ENCODE measurements at regions not wholly inside any gene's neighbourhood (a gene's known extent, or its start where the extent isn't known, plus 50 kb on each side); places are given as distances from the start of the nearest gene placed in this dataset.

DNA sequence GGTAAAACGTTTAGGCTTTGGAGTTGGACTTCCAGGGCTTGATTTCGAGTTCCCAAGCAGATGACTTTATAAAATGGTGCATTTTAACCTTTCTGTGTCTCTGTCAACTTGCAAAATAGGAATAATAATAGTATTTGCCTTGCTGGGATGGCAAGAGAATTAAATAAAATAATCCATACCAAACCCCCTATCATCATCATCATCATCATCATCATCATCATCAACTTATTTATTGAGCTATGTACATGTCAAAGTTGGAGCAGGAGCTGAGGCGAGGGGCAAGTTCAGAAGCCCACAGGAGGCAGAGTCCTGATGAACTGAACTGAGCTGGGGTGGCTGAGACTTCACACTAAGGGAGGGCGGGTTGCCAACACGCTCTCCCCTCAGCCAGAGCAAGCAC is 51.7 kb upstream of the KCNMA1 start:
- ATAC-seq (ENCODE audit: low read depth in 2 of 2) = no peak
- Histone ChIP-seq H3K36me3 (ENCODE audit: control insufficient read depth, insufficient read depth, low read length) (no peaks in the 10 kb centered on the region), H3K27ac (ENCODE audit: insufficient read depth, low read length, poor library complexity, severe bottlenecking) (no peak overlapping the region), H3K9me3 (ENCODE audit: control insufficient read depth in 2 of 2, low read length in 2 of 2) (no peaks in the 10 kb centered on the region), H3K4me3 (ENCODE audit: low read depth, low read length) (no peak overlapping the region), H3K4me1 (ENCODE audit: control insufficient read depth, insufficient read depth, low read length, poor library complexity, severe bottlenecking) (no peaks in the 10 kb centered on the region), H3K27me3 (ENCODE audit: control insufficient read depth, insufficient read depth, low read length) (peaks cover 5% of the 10 kb centered on the region)
- Mint-ChIP-seq H3K4me3 (no peak overlapping the region), H3K27me3 (no peaks in the 10 kb centered on the region), H3K9me3 (peaks cover 0 to 3% (median 0%) of the 10 kb centered on the region in 7 donors), H3K4me1 (no peaks in the 10 kb centered on the region), H3K27ac (no peak overlapping the region), H3K36me3 (no peaks in the 10 kb centered on the region)
- no peak for DNase-seq

DNA sequence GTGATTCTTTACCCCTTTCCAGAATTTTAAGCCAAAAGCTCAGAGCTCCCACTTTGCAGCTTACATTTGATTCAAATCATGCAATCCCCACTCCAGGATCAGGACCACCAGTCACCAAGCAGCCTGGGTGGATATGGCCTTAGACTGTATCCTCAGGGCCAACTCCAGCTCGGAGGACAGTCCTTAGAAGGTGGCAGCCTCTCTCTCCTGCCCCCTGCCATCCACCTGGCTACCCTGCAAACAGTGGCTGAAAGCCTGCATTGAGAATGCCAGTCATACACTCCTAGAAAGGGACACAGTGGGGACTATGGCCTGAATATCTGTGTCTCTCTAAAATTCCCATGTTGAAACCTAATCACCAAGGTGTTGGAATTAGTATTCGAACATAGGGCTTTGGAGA is 50.0 kb upstream of the KCNMA1 start:
- Histone ChIP-seq H3K27me3 (ENCODE audit: control insufficient read depth, insufficient read depth, low read length) (peaks cover 5% of the 10 kb centered on the region), H3K27ac (ENCODE audit: insufficient read depth, low read length, poor library complexity, severe bottlenecking) (no peak overlapping the region), H3K36me3 (ENCODE audit: control insufficient read depth, insufficient read depth, low read length) (no peaks in the 10 kb centered on the region), H3K9me3 (ENCODE audit: control insufficient read depth in 2 of 2, low read length in 2 of 2) (no peaks in the 10 kb centered on the region), H3K4me1 (ENCODE audit: control insufficient read depth, insufficient read depth, low read length, poor library complexity, severe bottlenecking) (no peaks in the 10 kb centered on the region), H3K4me3 (ENCODE audit: low read depth, low read length) (no peak overlapping the region)
- H3K4me3 Mint-ChIP-seq = no peak overlapping the region
- no peaks in the 10 kb centered on the region for H3K27me3 Mint-ChIP-seq
- DNase-seq = no peak
- H3K9me3 Mint-ChIP-seq = peaks cover 0 to 1% (median 0%) of the 10 kb centered on the region in 7 donors
- no peaks in the 10 kb centered on the region for H3K4me1 Mint-ChIP-seq
- H3K36me3 Mint-ChIP-seq = no peaks in the 10 kb centered on the region
- no peak overlapping the region for H3K27ac Mint-ChIP-seq
- ATAC-seq (ENCODE audit: low read depth in 2 of 2) = no peak

Measured in CD4-positive, CD25-positive, alpha-beta regulatory T cell (primary cell).